HG03460 (cell line): ENCODE measurements at regions not wholly inside any gene's neighbourhood (a gene's known extent, or its start where the extent isn't known, plus 50 kb on each side); places are given as distances from the start of the nearest gene placed in this dataset.

ENCODE experiments used
- ATAC-seq: cut with Tn5 transposase; IDR thresholded peaks from one replicate; pipeline ENCODE4 v1.9.1; 2021; ENCODE audit not compliant: unreplicated experiment

DNA sequence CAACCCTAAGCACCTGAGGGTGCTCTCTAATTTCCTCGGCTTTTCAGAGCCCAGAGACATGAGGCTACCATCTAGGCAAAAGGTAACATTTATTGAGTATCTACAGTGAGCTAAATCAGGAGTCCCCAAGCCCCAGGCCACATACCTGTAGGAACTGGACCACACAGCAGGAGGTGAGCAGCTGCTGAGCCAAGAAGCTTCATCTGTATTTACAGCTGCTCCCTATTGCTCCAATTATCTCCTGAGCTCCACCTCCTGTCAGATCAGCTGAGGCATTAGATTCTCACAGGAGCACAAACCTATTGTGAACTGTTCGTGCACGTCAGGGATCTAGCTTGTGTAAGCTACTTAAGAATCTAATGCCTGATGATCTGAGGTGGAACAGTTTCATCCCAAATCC, 70.2 kb downstream of the RND3 start:
- no peak for ATAC-seq

DNA sequence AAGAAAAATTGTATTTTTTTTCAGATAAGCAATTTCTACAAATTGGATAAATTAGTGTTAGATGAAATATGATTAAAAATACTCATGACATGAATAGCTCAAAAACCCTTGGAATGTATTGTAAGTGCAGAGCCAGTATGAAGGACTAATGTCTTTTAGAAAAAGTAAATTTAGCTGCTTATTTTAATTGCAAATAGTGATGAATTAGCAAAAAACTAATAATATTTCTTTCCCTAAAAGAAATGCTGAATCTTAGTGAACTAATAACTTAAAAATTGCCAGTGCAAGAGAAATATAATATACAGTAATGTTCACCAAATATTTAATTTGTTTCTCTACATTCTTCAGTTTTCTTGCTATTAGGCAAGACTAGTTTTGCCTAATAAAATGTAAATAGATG, 72.4 kb downstream of the RND3 start:
- ATAC-seq: no peak

DNA sequence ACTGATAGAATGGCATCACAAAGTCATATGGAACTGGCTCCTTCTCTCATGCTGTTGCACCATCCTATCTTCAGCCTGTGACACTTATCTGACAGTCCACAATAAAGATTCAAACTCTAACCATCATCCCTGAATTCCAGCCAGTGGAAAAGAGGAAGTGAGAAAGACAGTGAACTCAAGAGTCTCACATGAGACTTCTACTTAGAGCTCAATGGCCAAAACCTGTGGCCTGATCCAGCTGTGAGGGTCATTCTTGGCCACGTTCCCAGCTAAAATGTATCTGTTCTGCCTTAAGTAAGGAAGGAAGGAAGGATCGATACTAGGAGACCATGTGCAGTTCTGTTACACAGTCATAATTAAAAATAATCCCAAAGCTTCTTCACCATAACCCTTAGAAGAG, 73.6 kb downstream of the RND3 start:
- no peak for ATAC-seq

DNA sequence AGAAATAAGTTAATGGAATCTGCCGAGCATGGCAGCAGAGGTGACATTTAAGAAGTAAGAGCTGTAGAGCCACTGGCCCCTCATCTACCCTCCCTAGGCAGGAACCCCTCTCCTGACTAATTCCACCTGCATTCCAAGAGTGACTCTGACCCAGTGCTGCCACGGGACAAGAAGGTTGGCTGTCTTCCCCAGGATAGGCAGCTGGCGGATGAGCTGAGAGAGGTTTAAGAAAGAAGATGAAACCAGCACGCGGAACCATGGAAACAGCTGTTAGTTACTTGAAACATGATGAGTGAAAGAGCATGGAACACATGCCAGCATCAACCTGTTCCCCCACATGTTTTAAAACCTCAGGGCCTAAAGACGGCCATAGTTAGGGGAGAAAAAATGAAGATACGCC, 74.1 kb downstream of the RND3 start:
- ATAC-seq: no peak

DNA sequence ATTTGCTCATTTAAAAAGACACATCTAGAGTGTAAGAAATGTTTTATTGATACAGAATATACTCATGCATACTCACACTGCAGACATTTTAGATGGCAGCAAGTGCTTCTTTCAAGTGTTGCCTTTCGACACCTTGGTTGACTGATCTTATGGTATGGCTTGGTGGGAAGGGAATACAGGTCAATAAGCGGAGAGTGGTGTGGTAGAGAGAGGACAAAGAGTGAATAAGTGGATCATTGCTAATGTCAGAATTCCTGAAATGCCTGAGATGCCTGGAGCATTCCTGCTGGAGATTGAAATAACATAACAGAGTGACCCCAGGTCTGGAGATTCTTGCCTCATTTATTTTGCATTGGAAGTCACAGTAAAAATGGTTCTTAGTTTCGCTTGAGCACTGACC, 76.7 kb downstream of the RND3 start:
- no peak for ATAC-seq

DNA sequence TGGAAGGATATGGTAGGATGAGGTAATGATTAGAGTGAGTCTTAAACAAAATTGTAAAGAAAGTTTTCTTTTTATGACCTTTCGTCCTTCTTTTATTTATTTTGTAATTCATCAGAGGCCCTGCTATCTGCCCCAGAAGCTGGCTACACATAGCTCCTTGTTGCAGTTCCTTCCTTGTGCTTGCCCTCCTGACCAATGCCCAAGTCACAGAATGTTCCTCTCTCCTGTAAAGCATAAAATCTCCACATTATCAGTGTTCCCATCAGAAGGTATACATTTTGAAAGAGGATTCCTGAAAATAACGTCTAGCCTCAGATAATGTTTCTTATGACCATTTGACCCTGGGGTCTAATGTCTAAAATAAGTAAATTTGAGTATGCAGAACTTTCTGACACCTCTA, 78.3 kb downstream of the RND3 start:
- no peak for ATAC-seq

DNA sequence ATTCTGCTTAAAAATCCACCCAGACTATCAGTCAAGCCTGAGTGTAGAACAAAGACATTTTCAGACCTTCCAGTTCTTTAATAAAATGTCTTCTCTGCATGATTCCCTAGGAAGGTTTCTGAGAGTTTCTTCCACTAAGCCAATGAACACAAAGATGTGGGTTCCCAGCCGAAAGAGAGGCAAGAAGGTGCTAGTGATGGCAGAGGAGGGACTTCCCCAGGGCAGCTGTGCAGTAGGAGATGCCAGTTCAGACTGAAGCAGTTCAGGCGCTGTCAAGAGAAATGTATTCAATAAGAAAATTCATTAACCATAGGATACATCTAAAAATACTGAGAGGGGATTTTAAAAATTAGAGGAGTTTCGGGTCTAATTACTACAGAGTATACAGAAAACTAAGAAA, 83.3 kb downstream of the RND3 start:
- ATAC-seq: no peak

DNA sequence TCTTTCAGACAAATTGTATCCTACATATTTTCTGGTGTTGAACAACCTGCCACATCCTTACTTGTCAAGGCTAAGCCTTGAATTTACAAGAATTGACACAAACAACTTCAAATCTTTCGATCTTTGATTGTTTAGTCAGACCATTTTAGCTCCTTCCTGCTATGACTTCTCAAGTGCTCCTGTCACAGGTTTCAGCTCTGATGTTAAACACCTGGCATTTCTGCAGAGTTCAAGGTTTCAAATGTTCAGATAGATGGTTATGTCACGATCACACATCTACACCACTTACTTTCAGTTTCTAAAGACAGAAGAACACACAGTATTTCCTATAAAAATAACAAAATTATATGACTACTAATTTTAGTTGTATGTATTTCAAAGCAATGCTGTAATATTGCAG, 84.0 kb downstream of the RND3 start:
- peak; percentile 93 for ATAC-seq

DNA sequence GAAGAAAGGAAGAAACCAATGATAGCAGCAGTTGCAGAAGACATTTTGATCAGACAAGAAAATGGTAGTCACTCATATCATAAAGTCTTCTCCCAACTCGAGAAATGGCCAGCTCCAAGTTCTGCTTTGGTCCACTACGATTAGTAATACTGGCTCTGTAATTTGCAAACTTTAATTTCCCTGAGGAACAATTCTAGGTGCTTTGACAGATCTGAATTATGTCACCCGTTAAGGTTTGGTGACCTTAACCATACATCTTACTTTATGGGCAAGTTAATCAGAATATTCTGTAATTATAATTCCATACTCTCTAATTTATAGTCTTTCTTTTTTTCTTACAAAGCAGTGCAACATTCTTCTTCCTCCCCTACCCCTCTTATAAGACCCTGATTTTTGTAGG, 84.5 kb downstream of the RND3 start:
- ATAC-seq: no peak

DNA sequence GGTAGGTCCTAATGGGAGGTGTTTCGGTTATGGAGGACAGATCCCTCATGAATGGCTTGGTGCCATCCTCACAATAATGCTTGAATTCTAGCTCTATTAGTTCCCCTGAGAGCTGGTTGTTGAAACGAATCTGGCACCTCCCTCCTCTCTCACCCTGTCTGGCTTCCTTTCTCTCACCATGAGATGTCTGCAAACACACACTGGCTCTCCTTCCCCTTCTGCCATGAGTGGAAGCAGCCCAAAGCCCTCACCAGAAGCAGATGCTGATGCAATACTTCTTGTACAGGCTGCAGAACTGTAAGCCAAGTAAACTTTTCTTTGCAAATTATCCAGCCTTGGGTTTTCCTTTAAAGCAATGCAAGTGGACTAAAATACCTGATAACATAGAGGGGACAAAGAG, 86.6 kb downstream of the RND3 start:
- no peak for ATAC-seq

DNA sequence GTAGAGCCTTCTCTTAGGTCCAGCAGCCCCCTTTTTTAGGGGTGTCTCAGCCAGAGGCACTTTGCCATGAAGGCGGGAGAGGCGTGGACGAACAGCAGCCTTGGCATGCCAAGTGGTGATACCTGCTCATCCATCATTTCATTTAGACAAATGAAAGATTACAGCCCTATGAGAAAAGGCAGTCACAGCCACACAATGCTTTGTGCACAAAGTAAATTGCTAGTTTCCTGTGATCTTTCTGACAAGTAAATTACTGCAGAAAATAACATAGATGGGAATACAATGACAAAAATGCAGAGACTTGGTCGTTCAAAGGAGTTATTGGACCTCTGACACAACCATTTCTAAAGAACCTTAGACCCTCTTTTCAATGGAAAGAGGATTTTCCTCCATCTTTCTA, 94.9 kb downstream of the RND3 start:
- ATAC-seq: no peak

DNA sequence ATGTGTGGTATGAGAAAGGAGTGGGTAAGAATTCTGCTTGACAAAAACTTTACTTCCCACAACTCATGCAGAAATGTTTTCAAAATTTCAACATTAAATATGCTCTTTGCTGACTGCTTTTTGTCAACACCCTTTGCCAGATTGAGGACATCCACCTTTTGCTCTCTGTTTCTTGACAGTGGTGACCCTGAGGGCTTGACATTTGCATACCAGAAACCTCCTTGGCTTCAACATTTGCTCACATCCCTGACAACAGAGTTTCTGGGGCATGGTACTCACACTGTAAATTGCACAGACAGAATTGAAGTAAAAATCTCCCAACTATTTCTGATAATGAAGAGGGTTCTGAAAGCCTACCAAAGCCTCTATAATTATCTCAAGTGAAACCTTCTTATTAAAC, 95.7 kb downstream of the RND3 start:
- no peak for ATAC-seq

DNA sequence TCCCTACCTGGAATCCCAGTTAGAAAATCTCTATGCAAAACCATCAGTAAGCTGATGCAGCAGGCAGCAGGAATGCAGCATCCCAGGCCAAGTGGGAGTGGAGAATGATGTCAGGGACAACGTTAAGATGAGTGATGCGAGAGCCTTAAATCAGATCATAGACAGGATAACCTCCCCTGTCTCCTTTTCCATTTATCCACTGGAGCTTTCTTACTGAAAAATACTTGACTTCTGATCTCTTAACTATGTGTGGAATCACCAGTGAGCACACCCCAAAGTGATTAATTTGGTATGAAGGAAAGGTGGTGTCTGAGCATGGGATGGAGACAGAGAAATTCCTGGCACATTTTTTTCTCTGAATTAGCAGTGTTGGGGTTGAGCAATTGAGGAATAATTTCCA, 98.0 kb downstream of the RND3 start:
- ATAC-seq: no peak

DNA sequence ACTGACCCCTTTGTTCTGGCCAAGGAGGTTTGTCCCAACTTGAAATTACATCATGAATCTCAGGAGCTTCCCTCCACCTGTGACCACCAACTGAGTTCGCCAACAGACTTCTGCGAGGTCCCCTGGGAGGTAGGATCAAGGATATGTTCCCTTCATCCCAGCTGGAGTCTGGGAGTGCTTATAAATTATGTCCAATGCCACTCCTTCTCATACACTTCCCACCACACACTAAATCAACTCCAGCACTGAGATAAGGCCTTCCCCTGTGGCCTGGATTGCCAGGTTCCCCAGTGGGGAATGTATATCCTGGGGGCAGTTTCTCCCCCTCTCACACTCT, 99.2 kb downstream of the RND3 start:
- no peak for ATAC-seq

DNA sequence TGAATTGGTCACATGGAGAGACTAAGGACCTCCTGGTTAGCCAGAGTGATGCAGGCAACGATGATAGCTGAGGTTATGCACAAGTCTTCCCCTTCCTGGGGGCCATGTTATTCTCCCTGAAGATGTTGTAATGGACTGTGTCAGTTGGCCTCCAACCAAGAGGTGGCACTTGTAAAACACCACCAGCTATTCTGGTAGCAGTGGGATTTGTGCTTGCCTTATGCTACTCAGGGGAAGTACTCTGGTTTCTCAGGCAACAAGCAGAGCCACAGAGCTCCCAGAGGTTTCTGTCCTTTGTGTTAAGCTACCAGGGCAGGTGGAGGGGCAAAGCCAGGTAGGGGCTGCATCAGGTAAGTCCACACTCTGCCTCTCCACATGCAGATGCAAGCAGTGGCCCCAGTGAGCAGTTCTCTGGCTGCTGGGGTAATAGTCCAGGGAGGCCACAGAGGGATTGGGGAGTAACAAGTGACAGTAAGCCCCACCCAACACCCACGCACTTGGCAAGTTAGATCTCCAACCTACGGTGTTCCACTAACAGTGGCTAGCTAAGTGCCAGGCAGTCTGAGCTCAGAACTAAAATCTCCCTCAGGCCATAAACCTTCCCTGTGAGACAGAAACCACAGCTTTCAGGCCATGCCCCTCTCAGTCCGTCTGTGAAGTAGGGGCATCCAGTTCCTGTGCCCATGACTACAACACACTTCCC, 99.7 kb downstream of the RND3 start:
- ATAC-seq: no peak

DNA sequence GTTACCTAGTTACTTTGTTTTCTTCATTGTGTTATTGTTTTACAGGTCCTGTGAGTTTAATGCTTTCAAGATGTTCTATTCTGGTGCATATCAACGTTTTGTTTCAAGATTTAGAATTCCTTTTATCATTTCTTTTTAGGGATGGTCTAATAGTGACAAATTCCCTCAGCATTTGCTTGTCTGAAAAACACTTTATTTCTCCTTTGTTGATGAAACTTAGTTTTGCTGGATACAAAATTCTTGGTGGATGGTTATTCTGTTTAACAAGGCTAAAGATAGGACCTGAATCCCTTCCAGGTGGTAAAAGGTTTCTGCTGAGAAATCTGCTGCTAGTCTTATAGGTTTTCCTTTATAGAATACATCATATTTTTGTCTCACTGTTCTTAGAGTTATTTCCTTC, 102.3 kb downstream of the RND3 start:
- no peak for ATAC-seq

DNA sequence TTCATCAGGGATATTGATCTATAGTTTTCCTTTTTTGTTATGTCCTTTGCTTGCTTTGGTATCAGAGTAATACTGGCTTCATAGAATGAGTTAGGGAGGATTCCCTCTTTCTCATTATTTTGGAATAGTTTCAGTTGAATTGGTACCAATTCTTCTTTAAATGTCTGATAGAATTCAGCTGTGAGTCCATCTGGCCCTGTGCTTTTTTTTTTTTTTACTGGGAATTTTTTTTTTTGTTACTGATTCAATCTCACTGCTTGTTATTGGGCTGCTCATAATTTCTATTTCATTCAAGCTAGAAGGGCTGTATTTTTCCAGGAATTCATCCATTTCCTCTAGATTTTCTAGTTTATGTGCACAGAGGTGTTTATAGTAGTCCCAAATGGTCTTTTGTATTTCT, 103.9 kb downstream of the RND3 start:
- ATAC-seq: no peak

DNA sequence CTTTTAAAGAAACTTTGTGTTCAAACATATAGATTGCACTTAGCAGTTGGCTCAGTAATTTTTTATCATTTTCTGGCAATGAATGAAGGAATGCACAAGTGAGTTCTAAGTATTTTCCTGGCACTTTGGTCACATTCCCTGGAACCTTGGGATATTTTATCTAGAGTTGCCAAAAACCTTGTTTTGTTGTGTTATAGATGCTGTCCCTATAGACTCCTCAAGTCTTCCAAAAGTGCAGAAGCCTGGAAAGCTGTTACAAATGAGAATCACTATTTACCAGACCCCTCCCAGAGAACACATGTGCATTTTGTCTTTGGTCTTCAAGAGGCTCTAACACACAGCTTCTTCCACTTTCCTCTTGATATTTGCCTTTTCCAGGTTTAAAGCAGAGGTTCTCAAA, 108.3 kb downstream of the RND3 start:
- ATAC-seq: no peak

DNA sequence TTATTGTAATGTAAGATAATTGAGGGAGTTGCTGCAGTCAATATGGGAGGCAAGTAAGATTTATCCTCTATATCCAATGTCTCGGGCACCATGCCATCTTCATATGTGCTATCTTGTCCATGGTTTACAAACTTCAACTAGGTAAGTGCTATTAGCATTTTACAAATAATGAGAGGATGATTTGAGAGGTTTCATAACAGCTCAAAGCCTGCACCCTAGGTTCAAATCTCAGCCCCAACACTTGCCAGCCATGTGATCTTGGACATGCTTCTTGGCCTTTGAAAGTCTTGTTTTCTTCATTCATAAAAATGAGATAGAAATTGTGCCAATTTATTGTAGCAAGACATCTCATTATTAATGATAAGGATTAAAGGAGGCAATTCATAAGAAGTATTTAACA, 108.8 kb downstream of the RND3 start:
- ATAC-seq: no peak

DNA sequence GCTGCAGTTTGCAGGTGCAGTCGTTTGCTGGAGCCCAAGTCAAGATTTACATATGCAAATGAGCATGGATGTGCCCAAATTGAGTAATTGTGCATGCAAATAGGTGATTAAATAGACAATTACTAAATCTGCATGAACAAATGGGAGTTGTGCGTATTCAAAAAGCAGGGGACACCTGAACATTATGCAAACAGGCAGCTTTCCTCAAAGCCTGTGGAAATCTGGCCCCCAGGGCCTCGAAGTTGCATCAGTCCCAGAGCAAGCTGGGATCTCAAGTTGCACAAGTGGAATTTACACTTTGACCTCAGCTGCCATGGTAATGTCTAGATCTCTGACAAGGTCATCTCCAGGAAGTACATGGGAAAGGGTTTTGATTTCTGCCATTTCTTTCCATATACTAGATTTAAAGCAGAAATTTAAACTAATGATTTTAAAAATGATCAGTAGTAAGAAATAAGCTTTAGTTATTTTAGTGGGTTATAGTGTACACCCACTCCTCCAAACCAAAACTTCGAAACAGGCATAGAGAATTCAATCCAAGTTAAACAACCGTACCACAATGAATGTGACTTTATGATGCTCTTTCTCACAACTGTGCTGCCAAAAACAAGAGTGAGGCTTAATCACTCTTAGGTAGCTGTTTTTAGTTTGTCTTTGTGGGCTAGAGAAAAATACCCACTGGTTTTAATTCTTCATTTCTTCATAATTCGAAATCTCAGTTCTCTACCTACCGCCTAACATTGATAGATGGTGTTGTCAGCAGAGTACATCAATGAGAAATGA, 110.7 kb downstream of the RND3 start:
- no peak for ATAC-seq

DNA sequence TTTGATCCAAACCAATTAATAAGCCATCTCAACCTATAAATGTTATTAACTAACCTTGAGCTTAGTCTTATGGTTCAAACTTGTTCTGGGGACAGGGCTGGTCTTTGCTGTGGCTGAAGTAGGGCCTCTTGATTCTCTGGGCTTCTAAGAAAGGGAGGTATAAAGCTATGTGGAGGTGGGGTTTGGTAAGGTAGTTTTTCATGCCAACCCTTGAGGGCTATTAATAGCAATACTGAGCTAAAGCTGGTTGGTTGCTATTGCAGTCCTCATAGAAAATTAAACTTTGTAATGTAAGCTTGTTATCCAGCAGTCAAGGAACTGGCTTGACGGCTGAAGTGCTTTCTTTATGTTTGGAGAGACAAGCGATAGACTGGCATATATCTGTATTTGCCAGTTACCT, 112.1 kb downstream of the RND3 start:
- ATAC-seq: no peak

DNA sequence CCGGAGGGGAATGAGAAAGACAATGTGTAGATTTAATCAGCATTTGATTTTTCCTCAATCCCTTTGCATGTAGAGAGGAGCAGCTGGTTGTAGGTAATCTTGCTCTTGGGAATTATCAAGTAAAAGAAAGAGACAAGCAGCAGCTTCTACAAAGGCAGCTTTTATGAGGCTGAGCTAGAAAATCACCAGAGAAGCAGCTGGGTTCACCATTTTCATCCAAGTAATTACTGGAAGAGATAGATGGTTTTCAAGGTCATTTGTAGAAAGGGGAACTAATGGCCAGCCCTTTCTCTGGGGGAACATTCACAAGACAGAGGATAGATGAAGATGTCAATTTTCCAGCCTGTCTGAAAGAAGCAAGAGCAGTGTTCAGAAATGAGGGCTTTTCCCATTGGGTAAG, 113.0 kb downstream of the RND3 start:
- no peak for ATAC-seq

DNA sequence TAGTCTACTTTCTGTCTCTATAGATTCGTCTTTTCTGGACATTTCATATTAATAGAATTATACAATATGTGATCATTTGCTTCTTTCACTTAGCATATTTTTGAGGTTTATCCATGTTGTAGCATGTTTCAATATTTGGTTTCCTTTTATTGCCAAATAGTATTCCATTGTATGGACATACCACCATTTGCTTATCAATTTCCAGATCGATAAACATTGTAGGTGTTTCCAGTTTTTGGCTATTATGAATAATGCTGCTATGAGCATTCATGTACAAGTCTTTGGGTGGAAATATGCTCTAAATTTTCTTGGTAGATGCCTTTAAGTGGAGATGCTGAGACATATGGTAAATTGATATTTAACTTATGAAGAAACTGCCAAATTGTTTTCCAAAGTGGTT, 114.1 kb downstream of the RND3 start:
- ATAC-seq: no peak
